LHCN-M2 (cell line): ENCODE measurements at regions not wholly inside any gene's neighbourhood (a gene's known extent, or its start where the extent isn't known, plus 50 kb on each side); places are given as distances from the start of the nearest gene placed in this dataset.

ENCODE experiments used
- DNase-seq: peaks from one replicate; pipeline ENCODE4 v3.0.0-alpha.2; 2012; ENCODE audit warnings: low read depth

- no peak for DNase-seq
These were observed 426.2 kb downstream of the ETV1 start for GRCh38 chr7:13563257-13563656.

DNA sequence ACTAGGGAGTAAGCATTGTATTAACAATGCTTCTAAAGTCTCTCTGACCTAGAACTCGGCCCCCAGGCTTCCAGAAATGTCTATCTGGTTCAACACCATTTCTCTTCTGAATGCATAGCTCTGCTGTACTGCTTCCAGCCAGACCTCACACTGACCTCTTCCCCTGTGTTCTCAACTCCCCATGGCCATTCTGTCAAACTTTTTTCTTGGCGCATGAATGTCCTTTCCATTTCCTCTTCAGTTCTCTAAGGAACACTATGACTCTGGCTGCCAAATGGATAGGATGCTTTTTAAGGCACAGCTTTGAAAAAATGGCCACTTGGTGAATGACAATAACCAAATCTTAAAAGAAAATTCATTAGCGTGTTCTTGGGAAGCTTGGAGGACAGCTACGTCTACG is 425.8 kb downstream of the ETV1 start:
- DNase-seq = no peak

- no peak for DNase-seq
These were observed 411.8 kb downstream of the ETV1 start for GRCh38 chr7:13577566-13578145.

GRCh38 chr7:13578294-13578693 is 411.2 kb downstream of the ETV1 start:
- DNase-seq = no peak

- no peak for DNase-seq
These were observed 408.4 kb downstream of the ETV1 start for GRCh38 chr7:13581097-13581496.

GRCh38 chr7:13593854-13594253 is 395.6 kb downstream of the ETV1 start:
- DNase-seq = no peak

- no peak for DNase-seq
These were observed 387.4 kb downstream of the ETV1 start for GRCh38 chr7:13602036-13602435.

DNA sequence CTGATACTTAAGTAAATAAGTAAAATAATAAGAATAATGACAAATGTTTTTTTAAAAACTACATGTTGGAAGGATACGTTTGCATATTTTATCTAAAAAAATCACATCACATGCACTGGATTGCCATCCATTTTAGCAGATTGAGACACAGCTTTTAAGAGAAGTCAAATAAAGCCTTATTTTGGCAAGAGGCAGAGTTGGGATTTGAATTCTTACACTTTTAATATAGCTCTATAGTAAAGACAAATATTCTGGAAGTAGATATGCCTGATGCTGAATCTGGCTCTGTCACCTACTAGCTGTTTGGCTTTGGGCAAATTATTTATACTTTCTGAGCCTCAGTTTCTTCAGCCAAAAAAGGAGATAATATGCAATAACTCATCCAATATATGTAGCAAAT is 386.4 kb downstream of the ETV1 start:
- no peak for DNase-seq

- peak; percentile 18 for DNase-seq
These were observed 385.8 kb downstream of the ETV1 start for GRCh38 chr7:13603661-13604060.

- peak; percentile 28 for DNase-seq
These were observed 385.3 kb downstream of the ETV1 start for GRCh38 chr7:13604178-13604577.

GRCh38 chr7:13610372-13610771 is 379.1 kb downstream of the ETV1 start:
- no peak for DNase-seq

- DNase-seq = no peak
These were observed 373.8 kb downstream of the ETV1 start for GRCh38 chr7:13615679-13616078.

DNA sequence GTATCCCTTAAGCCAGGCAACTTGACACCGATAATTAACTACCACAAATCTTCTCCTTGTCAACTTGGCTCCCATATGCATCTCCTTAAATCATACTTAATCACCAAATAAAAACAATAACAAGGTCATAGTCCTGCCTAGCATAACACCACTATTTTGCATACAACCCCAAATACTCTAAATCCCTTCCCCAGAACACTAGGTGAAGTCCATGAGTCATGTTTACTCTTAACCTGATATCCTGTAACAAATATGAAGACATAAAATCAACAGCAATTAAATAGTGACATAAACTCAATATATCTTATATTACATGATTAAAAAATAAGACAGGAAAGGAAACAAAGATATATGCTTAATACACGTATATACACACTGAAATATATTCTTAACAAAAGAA is 362.0 kb downstream of the ETV1 start:
- DNase-seq = no peak

DNA sequence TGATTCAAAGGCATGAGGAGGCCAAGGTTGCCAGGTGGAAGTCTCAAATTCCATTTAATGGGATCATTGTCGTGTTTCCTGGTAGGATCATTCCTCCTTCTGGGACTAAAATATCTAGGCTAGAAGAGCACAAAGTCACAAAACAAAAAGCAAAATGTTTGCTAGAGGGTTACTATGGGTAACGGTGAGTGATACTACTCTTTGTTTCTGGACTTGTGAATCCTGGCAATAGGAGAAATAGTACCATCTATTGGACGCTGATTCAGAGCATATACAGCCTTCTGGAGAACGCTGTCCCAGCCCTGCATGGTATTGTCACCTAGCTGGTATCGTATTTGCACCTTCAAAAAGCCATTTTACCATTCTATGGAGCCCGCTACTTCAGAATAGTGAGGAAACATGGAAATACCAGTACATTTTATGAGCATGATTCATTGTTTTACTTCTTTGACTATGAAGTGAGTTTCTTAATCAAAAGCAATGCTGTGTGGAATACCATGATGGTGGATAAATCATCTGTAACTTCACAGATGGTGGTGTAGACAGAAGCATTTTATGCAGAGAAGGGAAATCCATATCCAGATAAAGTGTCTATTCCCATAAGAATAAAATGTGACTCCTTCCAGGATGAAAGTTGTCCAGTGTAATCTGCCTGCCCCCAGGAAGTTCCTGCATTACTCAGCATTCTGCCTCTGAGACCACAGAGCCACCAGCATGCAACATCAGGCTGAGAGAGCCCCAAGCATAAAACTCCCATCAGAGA is 361.0 kb downstream of the ETV1 start:
- DNase-seq = peak; percentile 82

- peak; percentile 74 for DNase-seq
These were observed 358.0 kb downstream of the ETV1 start for GRCh38 chr7:13631207-13632049.

GRCh38 chr7:13633857-13634256 is 355.6 kb downstream of the ETV1 start:
- no peak for DNase-seq

DNA sequence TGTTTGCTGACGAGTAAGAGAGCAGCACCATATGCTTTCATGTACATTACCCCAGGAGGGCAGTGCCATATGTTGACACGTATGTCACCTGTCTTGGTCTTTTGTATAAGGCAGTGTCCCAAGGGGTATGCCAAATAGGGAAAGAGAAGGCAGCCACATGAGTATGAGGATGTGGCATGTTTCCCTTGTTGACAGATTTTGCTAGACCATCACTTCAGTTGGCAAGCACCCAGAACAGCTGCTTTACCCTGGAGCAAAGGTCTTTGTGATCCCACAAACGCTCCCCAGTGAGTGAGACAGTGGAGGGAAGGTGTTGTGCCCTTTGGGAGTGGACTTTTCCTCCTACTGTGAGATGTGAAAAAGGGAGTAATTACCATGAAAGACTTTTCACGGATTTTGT is 350.1 kb downstream of the ETV1 start:
- DNase-seq = peak; percentile 79

- DNase-seq = peak; percentile 86
These were observed 347.8 kb downstream of the ETV1 start for GRCh38 chr7:13641714-13642113.

GRCh38 chr7:13651167-13651566 is 338.3 kb downstream of the ETV1 start:
- peak; percentile 31 for DNase-seq

DNA sequence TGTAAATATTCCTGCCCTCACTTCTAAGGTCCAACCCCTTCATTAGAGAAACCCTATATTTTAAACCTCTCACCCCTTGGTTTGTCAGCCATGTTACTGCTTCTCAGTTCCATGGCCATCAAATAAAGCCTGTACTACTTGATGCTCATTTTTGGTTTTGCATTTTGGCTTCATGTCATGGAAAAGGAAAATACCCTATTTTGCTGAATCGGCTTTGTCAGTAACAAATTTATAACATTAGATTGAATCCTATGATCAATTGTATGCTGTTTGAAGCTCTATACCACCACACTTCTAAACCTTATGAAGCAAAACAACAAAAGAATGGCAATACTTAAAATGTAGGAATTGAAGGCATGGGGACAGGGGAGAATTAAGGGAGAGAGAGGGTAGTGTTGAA is 333.1 kb downstream of the ETV1 start:
- no peak for DNase-seq

GRCh38 chr7:13673290-13673689 is 316.2 kb downstream of the ETV1 start:
- DNase-seq = no peak

GRCh38 chr7:13682626-13683025 is 306.8 kb downstream of the ETV1 start:
- no peak for DNase-seq

DNA sequence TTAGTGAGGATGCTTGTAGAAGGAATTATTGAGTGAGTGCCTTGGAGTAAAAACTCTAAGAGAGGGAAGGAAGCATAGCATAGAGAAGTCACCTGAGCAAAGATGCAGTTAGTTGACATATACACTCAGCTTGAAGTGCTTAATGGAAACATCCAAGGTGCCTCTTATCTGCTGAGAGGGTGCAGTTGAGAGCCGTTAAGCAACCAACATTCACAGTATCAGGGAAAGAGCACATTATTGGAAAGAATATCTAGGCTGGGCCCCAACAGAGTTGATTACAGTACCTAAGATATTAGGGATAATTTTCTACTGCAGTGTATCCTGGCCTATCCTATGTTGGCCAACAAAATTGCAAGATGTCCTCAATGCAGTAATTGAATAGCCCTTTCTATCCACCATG is 302.0 kb downstream of the ETV1 start:
- no peak for DNase-seq
